ENCODE measurements at regions not wholly inside any gene's neighbourhood (a gene's known extent, or its start where the extent isn't known, plus 50 kb on each side); places are given as distances from the start of the nearest gene placed in this dataset.
"Not testable (repeated sequence)": the region's sequence is repeated elsewhere in the genome, so short reads cannot be mapped to it uniquely, and the experiment has no call there.

DNA sequence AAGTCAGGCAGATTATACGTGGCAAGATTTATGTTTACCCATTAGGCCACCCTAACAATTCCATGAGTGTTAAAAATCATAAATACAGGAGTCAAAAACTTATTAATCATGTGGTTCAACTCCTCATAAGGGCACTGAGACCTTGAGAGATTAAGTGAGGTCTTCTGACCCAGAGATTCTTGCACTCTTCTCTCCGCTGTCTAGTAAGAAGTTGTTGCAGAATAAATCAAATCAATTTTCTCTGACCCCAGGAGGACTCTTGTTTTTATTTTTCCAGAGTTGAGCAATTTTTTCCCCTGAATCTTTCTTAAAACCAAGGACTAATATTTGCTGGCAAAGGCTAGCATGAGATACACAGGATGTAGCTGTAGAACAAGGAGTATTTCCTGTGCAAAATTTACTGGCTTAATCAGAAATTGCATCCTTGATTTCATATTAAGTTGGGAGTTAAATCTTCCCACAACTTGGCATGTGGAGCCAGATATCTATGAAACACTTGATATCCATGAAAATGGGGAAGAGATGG is 90.9 kb upstream of the PTHLH start:
- DNase-seq, result no peak

DNA sequence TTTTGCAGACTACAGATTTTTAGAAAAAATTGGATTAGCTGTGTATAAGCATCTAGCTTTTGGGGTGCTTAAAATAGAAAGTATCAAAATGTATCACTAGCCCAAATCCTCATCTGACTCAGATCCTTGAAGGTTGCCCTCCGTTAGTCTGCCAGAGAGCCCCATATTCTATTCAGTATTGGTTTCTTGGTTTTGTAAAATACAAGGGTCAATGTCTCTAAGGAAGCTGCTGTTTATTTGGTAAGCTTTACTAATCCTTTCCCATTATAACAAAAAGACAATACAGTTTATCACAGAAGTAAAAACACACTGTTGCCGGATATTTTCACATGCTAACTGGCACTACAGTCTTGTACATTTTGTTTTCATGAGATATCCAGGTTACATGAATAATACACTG is 92.8 kb upstream of the PTHLH start:
- DNase-seq, result no peak

DNA sequence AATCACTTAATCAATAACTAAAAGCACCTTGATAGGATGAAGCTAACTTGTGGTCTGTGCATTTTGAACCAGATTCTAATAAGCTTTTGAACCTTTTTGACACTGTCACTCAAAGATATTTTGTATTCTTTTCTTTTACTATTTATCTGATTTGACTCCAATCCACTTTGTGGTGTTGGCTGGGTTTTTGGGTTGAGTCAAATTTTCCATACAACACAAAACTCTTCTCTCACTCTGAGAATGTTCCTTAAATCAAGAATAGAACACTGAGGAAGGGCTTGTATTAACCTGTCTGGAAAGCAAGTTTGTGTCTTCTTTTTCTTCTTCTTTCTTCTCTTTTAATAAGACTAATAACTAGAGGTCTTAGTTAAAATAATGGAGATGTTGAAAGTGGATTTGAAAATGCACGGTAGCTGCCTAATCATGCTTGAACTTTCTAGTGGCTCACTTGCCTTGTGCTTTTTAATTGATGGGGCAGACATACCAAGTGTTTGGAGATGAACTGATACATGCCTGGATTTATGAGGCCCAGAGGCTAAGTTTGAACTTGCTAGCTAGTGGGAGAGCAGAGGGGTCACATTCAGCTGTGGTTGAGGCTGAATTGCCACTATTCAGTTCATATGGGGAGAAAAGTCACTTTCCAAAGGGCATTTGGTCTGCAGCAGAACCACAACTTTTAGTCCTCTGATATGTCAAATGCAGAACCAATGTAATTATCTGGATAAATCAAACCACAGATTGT is 93.5 kb upstream of the PTHLH start:
- DNase-seq, result no peak

DNA sequence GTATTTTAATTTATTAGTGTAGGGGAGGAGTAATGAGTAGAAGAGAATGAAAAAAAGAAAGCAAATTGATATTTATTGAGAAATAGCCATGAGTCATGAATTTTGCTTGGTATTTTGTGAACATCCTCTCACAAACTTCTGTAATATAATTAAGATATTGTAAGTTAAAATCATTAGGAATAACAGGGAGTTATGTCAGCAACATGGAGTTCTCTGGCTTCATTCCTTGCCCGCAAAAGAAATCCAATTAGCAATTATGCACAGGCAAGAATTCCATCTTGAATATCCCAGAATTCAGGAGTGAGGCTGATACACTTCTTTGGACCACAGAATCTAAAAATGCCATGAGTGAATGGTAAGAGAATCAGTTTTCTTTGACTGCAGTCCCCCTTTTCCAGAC is 94.3 kb upstream of the PTHLH start:
- DNase-seq, result no peak

DNA sequence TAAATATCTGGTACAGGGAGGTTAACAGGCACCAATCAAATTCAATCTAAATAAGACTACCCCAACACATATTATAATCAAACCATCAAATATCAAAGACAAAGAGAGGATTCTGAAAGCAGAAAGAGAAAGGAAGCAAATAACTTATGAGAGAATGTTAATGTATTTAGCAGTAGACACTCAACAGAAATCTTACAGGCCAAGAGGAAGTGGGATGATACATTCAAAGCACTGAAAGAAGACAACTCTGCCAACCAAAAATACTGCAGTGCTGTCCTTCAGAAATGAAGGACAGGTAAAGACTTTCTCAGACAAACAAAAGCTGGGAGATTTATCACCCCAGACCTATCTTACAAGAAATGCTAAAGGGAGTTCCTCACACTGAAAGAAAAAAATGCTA is 95.9 kb upstream of the PTHLH start:
- no peak for DNase-seq

DNA sequence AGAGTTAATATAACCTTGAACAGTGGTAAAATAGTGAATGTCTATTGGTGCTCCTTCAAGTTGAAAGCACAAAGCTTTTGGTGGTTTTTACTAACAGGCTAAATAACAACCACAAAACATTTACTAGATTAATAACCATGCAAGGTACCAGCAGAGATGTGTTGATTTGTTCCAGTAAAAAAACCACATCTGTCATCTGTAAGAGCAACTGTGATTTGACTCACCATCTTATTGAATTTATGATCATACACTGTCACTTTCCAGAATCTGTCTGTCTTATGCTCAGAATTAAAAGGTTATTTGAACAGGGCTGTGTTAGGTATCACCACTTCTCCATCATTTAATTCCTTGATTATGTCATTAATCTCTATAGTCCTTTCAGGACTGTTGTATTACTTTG is 107.0 kb upstream of the PTHLH start:
- DNase-seq, result no peak

DNA sequence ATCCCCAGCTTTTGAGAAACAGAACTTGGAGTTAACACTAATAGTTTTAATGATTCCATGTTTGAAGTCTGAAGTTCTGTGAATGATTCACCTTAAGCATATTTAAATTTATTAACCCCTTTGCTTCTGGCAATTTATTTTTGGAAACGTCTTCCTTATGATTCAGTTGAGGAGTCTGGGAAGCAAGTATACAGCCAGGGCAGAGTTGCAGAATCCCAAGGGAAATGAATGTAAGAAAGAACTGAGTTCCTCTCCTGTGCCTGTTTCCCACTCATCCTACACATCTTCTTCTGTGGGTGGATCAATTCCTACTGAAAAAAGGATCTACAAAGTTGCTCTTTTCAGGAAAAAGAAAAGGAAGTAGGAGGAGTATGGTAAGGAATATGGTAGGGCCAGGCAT is 108.2 kb upstream of the CCDC91 start:
- no peak for DNase-seq

DNA sequence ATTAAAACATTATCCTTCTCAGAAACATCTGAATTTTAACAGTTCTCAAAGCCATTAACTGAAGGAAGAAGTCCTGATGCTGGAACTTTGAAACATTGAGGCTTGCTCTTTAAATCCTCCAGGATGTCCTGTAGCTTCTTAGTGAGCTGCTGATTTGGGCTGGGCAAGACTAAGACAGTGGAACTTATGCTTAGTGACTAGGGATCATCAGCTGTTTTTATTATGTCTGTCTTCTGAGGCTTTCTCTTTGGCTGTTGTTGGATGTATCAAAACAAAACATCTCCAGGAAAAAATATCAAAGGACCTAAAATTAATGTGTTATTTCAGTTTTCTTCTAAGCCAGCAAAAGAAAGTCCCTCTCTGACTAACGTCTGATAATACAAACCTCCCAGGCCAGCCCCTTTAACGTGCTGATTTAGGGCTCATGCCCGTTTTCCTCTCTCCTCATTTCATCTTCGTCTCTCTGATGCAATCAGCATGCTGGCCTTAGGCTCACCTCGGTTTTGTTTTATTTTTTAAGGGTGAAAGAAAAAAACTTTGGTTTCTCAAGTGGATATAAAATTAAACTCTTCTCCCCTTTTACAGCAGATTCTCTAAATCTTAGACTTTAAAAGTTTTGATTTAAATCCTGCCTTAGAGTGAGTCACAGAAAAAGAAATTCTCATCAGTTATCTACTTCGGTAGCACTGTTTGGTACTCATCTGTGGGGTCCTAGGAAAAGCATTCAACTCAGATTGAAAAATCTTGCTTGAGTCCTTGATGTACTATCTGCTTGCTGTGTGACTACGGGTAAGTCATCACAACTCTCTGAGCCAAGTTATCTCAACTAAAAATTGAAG is 106.2 kb upstream of the CCDC91 start:
- no peak for DNase-seq

DNA sequence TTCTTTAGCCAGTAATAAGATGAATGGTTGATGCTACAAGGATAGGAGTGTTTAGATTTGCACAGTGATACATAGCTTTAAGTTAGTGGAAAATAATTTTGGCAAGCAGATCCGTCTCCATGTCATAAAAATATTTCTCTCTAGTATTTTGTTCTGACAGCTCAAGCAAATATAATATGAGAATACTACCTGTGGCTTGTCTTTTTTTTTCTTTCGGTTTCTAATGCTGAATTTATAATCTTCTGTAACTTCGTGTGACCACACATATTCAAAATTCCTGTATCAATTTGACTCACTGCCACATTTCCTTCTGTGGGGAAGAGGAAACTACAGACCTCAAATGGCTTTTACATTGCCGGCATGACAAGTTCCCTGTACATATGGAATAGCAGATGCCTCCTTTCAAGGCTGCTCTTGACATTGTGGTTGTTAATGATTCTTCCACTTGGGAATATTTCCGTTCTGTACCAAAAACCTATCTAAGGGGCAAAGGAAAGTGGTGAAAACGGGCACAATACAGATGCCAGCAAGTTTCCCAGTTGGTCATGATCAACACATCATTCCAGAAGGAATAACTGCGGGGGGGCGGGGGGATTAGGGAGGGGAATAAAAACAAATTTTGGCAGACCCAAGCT is 103.6 kb upstream of the CCDC91 start:
- no peak for DNase-seq

DNA sequence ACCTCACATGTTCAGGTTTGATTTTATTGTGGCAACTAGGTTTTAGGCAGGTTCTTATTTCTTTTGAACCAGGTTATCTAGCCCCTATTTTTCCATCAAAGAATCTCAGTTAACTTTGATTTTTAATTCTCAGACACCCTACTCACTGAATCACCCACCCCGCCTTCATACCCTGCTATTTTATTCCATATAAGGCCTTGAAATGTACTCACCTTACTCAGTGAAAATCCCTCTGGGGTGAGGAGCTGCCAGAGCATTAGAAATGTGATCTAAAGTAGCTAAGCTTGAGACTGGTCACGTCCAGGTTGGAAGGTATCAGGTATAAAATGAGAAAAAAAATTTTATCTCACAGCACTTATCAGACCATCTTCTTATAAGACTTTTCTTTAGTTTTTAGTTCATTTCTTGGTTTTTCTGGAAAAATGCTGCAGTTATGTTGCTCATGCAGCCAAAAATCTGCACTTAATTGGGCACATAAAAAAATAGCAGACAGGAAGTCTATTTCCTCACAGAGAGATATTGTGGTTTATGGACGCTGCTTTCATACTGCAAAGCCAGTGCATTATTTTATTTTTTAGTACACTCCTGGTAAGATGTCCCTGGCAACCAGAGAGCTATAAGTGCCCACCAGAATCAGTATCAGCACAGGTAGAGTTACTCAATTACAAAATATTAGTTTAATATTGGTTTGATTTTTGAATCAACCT is 101.5 kb upstream of the CCDC91 start:
- DNase-seq, result no peak

DNA sequence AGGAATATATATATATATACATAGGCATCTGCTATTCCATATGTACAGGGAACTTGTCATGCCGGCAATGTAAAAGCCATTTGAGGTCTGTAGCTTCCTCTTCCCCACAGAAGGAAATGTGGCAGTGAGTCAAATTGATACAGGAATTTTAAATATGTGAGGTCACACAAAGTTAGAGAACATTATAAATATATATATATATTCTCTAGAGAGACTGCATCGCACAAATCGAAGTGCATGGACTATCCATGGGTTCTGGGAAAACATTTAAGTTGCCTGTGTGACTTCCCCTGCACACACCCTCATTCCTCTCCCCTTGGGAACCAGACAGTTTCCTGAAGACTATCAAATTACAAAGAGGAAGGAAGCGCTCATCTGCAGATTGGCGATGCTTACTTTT is 100.9 kb upstream of the CCDC91 start:
- peak; percentile 6 to 8 for DNase-seq

DNA sequence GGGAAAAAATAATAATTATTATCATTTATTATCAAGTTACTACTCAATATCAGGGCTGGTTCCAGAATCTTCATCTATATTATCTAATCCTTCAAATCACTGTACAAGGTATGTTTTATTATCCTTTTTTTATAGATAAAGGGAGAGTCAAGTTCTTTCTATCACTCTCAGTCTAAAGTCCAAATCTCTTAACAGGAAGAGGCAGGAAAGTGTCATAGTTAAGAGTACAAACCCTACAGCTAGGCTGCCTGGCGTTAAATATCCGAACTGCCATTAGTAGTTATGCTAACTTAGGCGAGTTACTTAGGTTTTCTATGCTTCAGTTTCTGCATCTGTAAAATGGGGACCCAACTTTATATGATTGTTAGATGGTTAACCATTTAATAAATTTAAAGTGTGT is 99.4 kb upstream of the CCDC91 start:
- no peak for DNase-seq

DNA sequence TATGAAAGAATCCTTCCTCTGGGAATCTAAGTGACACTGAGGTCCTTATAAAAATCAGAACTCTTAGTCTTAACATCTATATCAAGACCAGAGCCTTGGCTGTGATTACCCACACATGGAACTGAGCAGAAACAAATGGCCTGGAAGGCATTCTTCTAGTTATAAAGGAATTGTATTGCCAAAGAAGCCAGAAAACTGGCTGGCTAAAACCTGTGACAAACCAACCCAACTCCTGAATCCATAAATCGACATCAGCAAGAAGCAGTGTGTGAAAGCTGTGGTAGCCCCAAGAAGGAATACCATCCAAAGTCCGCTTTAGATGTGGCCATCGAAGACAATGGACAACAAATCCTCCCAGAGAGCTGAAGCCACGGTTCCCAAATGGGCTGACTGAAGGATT is 97.9 kb upstream of the CCDC91 start:
- DNase-seq, result no peak

DNA sequence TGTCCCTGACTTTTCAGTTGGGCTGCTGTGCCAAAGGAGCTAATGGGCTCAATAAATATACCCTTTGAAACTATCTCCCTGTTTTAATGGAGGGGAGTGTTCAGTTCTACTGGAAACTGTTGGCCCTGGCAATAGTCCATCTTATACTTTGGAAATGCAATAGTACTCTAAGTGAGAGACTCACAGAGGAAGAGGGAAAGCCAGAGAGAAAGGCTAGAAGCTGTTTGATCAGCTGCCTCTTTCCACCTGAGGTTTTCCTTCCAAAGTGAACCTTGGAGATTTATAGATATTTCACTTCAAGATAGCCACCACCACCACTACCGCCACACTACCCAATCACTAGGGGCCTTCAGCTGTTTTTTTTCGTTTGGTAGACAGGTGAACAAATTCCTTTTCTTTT is 93.6 kb upstream of the CCDC91 start:
- no peak for DNase-seq

DNA sequence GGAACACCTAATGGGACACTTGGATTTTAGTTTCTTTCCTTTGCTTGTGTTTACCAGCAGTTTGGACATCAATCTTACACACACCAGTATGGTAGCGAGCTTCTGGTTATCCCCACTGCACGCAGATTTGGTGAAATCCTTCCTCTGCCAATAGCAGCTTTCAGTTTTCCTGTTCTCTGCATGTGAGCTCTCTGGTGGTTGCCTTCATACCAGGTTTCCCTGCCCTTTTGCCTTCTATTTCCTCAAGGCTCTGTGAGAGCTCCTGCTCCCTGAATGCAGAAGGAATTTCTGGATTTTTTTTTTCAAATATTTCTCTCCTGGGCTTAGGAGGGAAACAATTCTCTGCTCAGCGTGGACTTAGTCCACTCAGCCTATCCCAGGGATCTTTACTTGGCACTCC is 93.0 kb upstream of the CCDC91 start:
- DNase-seq, result no peak

DNA sequence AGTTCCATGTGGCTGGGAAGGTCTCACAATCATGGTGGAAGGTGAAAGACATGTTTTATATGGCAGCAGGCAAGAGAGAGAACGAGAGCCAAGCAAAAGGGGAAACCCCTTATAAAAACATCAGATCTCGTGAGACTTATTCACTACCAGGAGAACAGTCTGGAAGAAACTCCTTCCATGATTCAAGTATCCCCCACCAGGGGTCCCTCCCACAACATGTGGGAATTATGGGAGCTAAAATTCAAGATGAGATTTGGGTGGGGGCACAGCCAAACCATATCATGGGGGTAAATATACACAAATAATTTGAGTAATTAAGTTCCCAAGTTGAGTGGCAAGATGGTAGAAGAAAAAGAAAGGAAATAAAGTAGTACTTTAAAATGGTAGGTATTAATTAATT is 91.0 kb upstream of the CCDC91 start:
- not testable (repeated sequence) for DNase-seq

DNA sequence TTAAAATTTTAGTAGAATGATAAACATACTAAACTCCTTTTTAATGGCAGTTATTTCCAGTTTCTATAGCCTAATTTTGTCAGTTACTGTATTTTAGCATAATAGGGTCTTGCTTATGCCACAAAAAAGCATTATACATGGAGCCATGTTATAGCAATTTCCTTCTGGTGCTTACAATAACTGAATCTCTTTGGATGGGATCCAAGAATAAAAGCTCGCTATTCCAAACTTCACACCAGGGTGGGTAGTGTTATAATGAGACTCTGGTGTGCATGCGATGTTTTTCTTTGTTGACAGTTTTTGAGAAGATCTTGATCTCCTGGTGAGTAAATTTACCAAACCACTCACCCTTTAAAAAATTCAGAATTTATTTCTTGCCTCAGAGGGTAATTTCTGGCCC is 90.4 kb upstream of the CCDC91 start:
- DNase-seq, result no peak

DNA sequence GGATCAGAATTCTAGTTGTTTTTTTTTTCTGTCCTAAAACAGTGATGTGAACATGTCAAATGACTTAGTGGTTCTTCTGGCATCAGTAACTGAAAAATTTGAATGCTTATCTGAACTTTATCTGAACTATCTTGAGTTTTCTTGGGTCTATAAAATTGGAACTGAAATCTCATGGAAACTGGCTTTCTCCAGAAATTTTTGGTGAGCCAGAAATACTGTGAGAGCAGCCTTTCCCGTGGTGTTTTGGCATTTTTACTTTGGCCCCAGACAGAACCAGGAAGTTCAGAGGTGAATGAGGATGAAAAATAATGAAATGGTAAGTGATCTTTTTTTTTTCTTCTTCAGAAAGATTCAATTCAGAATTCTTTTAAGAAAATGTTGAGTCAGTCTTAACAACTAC is 89.5 kb upstream of the CCDC91 start:
- DNase-seq, result no peak

DNA sequence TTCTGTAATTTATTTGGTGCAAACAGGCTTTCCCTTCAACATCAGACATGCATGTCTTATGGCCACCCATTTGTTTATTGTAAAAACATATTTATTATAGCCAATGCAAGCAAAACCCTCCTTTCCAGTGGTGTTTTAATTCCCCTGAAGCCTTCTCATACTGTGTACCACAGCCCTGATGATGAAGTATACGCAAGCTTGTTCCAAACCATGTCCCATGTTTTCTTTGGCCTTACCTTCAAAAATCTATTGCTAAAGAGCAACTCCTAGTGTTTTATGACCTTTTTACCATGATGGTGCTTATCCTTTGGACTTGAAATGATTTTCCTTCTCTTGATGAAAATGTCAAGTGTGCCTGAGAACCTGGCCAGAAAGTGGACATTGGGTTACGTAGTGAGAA is 85.9 kb upstream of the CCDC91 start:
- no peak for DNase-seq

DNA sequence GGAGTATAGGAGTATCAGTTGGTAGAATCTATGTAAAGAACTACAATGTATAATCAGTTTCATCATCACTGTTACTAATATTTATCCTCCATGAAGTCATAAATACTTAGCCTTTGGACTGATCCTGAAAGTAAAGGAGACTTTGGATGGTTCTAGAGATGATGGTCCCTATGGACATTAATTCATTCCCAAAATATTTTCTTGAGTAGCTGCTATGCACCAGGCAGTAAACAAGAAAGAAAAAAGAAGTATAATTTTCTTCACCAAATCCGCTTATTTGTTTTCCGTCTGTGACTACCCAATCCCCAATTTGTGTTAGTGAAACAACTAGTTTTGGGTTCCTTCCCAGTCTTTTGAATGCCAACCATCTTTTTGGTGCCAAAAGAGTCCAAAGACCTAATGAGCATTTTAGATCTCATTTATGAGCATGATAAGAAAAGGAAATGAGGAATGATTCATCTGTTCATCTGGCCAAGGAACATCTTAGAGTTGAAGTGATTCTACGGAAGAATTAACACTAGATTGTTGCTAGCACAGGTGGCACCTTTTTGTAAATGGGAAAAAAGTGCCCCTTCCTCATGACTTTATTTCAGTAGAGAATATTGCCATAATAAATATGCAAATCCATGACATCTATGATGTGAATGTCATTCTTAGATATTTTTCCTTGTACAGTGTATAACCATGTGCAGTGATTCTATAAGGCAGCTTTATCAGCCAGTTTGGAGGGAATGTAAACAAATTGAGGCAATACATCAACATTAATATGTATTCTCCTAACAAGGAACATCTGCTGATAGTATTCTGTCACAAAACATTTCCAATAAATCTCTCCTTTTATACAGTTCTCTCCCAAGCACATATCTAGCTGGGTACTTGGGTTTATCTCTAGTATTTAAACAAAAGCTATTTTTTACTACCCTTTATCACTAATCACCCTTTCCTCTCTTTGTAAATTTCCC is 85.1 kb upstream of the CCDC91 start:
- DNase-seq, result no peak

DNA sequence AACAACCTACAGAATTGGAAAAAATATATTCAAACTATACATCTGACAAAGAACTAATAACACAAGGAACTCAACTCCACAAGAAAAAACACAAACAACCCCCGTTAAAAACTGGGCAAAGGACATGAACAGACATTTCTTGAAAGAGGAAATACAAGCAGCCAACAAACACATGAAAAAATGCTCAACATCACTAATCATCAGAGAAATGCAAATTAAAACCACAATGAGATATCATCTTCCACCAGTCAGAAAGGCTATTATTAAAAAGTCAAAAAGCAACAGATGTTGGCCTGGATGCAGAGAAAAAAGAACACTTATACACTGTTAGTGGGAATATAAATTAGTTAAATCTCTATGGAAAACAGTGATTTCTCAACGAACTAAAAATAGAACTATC is 82.6 kb upstream of the CCDC91 start:
- no peak for DNase-seq

DNA sequence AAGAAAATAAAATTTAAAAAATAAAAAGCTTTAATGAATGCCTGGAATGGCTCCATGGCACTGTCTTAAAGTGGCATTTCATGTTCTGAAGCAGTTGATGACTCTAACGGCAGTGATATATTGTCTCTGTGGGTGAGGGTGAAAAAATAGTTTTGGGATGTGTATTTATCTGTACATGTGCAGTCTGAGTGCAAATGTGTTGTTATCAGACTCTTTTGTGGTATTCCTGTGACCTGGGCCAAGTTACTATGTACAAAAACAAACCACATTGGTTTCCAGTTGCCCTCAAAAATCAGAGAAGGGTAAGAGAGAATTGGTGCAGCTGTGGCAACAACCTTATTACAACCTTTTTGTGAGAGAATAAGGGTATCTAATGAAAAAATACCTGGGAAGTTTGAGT is 81.7 kb upstream of the CCDC91 start:
- no peak for DNase-seq
